ENCODE measurements at regions not wholly inside any gene's neighbourhood (a gene's known extent, or its start where the extent isn't known, plus 50 kb on each side); places are given as distances from the start of the nearest gene placed in this dataset.

DNA sequence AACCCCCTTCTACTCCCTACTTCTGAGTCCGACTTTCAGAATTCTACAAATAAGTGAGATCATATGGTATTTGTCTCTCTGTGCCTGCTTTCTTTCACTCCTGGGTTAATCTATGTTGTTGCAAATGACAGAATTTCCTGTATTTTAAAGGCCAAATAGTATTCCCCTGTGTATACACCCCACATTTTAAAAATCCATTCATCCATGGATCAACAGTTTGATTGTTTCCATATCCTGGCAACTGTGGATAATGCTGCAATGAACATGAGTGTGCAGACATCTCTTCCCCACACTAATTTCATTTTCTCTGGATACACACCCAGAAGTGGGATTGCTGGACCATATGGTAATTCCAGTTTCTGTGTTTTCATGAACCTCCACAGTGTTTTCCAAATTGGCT is 225.8 kb upstream of the TCERG1L start:
- Histone ChIP-seq H3K36me3 (ENCODE audit: low read depth, missing control alignments) (no peaks in the 10 kb centered on the region), H3K4me3 (no peak overlapping the region), H3K4me1 (no peaks in the 10 kb centered on the region), H3K27ac (no peak overlapping the region), H3K27me3 (no peaks in the 10 kb centered on the region), H3K9me3 (no peaks in the 10 kb centered on the region)
- TF ChIP-seq, protein P1, sequence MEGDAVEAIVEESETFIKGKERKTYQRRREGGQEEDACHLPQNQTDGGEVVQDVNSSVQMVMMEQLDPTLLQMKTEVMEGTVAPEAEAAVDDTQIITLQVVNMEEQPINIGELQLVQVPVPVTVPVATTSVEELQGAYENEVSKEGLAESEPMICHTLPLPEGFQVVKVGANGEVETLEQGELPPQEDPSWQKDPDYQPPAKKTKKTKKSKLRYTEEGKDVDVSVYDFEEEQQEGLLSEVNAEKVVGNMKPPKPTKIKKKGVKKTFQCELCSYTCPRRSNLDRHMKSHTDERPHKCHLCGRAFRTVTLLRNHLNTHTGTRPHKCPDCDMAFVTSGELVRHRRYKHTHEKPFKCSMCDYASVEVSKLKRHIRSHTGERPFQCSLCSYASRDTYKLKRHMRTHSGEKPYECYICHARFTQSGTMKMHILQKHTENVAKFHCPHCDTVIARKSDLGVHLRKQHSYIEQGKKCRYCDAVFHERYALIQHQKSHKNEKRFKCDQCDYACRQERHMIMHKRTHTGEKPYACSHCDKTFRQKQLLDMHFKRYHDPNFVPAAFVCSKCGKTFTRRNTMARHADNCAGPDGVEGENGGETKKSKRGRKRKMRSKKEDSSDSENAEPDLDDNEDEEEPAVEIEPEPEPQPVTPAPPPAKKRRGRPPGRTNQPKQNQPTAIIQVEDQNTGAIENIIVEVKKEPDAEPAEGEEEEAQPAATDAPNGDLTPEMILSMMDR (IDR thresholded peaks at IDR 0.05), result no peak
- no peak for TF ChIP-seq POLR2A (IDR thresholded peaks at IDR 0.05)
- WGBS, 2 donors, result 58 to 68% methylated on average over 1 of the region's 1 CpG
- DNase-seq, result no peak
- intact Hi-C loops (cut with DNase I; ENCODE audit: low total_unique reads), result no loop called here

DNA sequence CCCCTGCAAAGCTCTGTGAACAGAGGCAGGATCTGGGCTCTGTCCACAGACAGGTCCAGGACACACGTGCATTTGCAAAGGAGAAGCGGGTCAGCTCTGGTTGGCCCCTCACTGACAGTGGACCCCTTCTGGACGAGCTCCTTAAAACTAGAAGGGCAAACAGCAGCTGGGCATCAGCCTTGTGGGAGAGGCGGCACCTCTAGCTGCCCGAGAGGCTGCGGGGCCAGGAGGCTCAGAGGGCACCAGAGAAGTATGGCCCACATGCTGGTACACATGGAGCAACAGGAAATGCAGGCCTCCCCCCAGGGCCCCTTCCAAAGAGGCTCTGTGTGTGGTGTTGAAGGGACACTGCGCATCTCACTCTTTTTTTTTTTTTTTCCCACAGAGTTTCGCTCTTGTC is 233.0 kb upstream of the TCERG1L start:
- H3K4me3 ChIP-seq, result no peak overlapping the region
- TF ChIP-seq, protein P1 (IDR thresholded peaks at IDR 0.05), result no peak
- no peak for TF ChIP-seq POLR2A (IDR thresholded peaks at IDR 0.05)
- 88 to 90% methylated on average over 8 of the region's 8 CpGs for WGBS, 2 donors
- H3K4me1 ChIP-seq, result no peaks in the 10 kb centered on the region
- DNase-seq, result no peak
- H3K36me3 ChIP-seq (ENCODE audit: low read depth, missing control alignments), result no peaks in the 10 kb centered on the region
- intact Hi-C loops (cut with DNase I; ENCODE audit: low total_unique reads), result no loop called here
- H3K27ac ChIP-seq, result no peak overlapping the region
- no peaks in the 10 kb centered on the region for H3K9me3 ChIP-seq
- H3K27me3 ChIP-seq, result no peaks in the 10 kb centered on the region

DNA sequence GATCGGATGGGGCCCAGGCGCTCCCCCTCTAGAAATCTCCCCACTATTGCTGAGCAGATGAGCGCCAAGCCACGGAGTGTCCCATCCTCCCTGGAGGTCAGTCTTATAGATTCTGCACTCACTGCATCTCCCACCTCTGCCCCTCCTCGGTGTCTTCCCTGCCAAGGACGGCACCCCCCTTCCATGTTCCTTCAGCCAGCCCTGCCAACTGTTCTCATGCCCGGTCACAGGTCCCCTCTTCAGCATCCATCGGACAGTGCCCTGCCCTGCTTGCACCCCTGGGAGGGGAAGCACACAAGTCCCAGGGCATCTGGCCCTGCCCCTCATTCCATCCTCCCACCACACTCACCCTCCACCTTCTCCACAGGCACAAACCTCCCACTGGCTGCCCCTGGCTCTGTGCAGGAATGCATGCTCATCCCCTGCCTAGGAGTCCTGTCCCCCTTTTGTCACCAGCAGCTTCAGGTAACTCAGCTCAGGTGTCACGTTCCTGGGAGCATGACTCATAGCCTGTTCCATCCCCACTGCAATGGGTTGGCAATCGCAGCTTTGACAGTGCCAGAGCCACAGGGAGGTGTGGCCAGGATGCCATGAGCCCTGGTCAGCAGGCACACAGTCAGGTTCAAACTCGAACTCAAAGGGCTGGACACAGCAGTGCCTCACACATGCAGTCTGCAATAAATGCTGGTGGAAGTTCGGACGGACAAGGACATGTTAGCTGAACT is 234.7 kb upstream of the TCERG1L start:
- Histone ChIP-seq H3K4me3 (no peak overlapping the region), H3K27ac (no peak overlapping the region), H3K9me3 (no peaks in the 10 kb centered on the region), H3K4me1 (no peaks in the 10 kb centered on the region), H3K36me3 (ENCODE audit: low read depth, missing control alignments) (no peaks in the 10 kb centered on the region), H3K27me3 (no peaks in the 10 kb centered on the region)
- intact Hi-C loops (cut with DNase I; ENCODE audit: low total_unique reads), result no loop called here
- 75 to 76% methylated on average over 13 of the region's 13 CpGs for WGBS, 2 donors
- DNase-seq, result no peak
- TF ChIP-seq, protein P1 (IDR thresholded peaks at IDR 0.05), result no peak
- TF ChIP-seq POLR2A (IDR thresholded peaks at IDR 0.05), result no peak

DNA sequence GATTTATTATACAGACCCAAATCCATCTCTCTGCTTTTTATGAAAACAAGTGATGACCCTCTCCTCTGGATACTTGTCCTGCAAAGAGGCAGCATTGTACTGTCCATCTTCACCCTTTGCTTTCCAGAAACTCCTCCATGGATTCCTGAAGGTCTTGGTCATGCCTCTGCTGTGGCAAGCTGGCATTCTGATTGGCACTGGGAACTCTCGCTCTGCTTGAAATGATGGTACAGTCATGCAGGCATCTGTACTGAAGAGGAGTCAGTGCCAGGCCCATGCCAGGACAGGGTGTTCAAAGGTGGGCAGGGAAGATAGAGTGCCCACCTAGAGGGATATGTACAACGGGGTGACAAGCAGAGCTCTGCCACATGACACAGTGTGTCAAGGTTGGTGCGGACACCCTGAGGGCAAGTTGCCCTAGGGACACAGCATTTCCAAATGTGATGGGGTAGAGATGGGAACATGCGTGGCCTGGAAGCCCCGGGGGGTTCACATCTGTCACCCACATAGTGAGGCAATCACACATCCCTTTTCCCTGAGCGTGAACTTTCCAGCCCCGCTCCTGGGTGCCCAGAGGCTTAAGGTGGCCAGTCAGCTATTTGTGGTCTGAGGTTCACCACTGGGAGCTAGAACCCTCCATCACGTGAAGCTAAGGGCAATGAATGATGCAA is 235.7 kb upstream of the TCERG1L start:
- WGBS, 2 donors, result 82 to 84% methylated on average over 4 to 8 of the region's 8 CpGs
- intact Hi-C loops (cut with DNase I; ENCODE audit: low total_unique reads), result no loop called here
- no peak overlapping the region for H3K4me3 ChIP-seq
- no peak for DNase-seq
- no peaks in the 10 kb centered on the region for H3K4me1 ChIP-seq
- no peaks in the 10 kb centered on the region for H3K9me3 ChIP-seq
- H3K36me3 ChIP-seq (ENCODE audit: low read depth, missing control alignments), result no peaks in the 10 kb centered on the region
- TF ChIP-seq POLR2A (IDR thresholded peaks at IDR 0.05), result no peak
- TF ChIP-seq, protein P1 (IDR thresholded peaks at IDR 0.05), result no peak
- H3K27ac ChIP-seq, result no peak overlapping the region
- no peaks in the 10 kb centered on the region for H3K27me3 ChIP-seq

Data from testis (tissue), 2 donors.